LNCAP (cell line): ENCODE measurements at regions not wholly inside any gene's neighbourhood (a gene's known extent, or its start where the extent isn't known, plus 50 kb on each side); places are given as distances from the start of the nearest gene placed in this dataset.

Source experiments
- CTCF ChIP-seq: fragments of 450-650 bp; IDR thresholded peaks from 2 replicates; pipeline ENCODE4 v1.5.1; 2017; ENCODE audit warnings: mild to moderate bottlenecking

- TF ChIP-seq CTCF = no peak
Measured at GRCh38 chr14:96706893-96707292, 90.3 kb upstream of the VRK1 start.

- TF ChIP-seq CTCF = no peak
Measured at GRCh38 chr14:96710060-96710666, 87.0 kb upstream of the VRK1 start.

- TF ChIP-seq CTCF = no peak
Measured at GRCh38 chr14:96711559-96712267, 85.5 kb upstream of the VRK1 start.

GRCh38 chr14:96713426-96713825 lies 83.8 kb upstream of the VRK1 start:
- TF ChIP-seq CTCF = no peak

- TF ChIP-seq CTCF = no peak
Measured at GRCh38 chr14:96717116-96717515, 80.1 kb upstream of the VRK1 start.

- no peak for TF ChIP-seq CTCF
Measured at GRCh38 chr14:96718407-96718806, 78.8 kb upstream of the VRK1 start.

GRCh38 chr14:96722736-96723135 lies 74.4 kb upstream of the VRK1 start:
- TF ChIP-seq CTCF = no peak
